T-helper 2 cell treated with Interferon-gamma antibody and Interleukin-4, amounts not matched to agents 5 μg/mL and 100 μg/mL, for 36 hours (primary cell): ENCODE measurements at regions not wholly inside any gene's neighbourhood (a gene's known extent, or its start where the extent isn't known, plus 50 kb on each side); places are given as distances from the start of the nearest gene placed in this dataset.
"Not testable (repeated sequence)": the region's sequence is repeated elsewhere in the genome, so short reads cannot be mapped to it uniquely, and the experiment has no call there.

Experiments
- DNase-seq: peaks from one replicate; pipeline ENCODE4 v3.0.0; 2021; ENCODE audit warnings: low spot score
- H3K27ac Mint-ChIP-seq: one replicate; pipeline ENCODE4 v1.8.0; 2021; ENCODE audit warnings: mild to moderate bottlenecking, mixed read lengths
- H3K27me3 Mint-ChIP-seq: one replicate; pipeline ENCODE4 v1.8.0; 2021; ENCODE audit warnings: low read depth, mixed read lengths
- H3K36me3 Mint-ChIP-seq: one replicate; pipeline ENCODE4 v1.8.0; 2021; ENCODE audit warnings: low read depth, mixed read lengths
- H3K4me1 Mint-ChIP-seq: one replicate; pipeline ENCODE4 v1.8.0; 2021; ENCODE audit warnings: low read depth, mixed read lengths
- H3K4me3 Mint-ChIP-seq: one replicate; pipeline ENCODE4 v1.8.0; 2022; ENCODE audit warnings: mild to moderate bottlenecking, moderate library complexity, mixed read lengths
- H3K9me3 Mint-ChIP-seq: one replicate; pipeline ENCODE4 v1.8.0; 2021; ENCODE audit warnings: mixed read lengths

DNA sequence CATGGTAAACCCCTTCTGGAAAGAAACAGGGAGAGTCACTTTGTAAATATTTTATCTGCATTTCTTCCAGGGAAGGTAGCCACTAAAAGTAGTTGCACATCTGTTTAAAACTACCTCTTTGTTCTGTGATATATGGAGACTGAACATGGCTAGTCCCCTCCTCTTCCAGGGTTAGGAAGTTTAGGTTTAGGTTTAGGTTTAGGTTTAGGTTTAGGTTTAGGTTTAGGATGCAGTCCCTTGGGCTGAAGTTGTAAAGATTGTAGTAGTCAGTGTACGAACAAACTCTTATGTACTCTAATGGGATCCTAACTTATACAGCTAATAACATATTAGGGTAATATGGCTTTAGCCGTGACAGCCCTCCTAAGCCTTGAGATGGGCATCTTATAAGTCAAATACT, 880.2 kb upstream of the TMEFF2 start:
- no peaks in the 10 kb centered on the region for H3K9me3 Mint-ChIP-seq
- no peaks in the 10 kb centered on the region for H3K36me3 Mint-ChIP-seq
- no peaks in the 10 kb centered on the region for H3K27me3 Mint-ChIP-seq
- DNase-seq = no peak
- H3K4me3 Mint-ChIP-seq = no peak overlapping the region
- no peak overlapping the region for H3K27ac Mint-ChIP-seq
- no peaks in the 10 kb centered on the region for H3K4me1 Mint-ChIP-seq

DNA sequence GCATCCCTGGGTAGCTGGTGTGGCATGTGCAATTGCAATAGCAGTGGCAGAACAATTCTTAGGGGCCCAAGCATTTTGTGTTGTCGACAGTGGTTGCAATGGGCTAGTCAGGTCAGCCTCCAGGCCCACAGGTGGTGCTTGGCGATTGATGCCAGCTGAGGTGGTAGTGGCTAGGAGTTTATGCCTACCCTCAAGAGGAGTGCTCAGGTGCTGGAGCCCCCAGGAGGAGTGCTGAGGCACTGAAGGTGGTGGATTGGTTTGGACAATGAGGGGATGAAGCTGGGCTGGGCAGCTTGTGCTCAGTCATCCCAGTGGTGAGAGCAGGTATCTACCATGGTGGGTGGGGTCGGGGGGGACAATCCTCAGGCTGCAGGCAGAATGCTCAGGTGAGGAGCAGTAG, 877.9 kb upstream of the TMEFF2 start:
- no peaks in the 10 kb centered on the region for H3K4me1 Mint-ChIP-seq
- no peak overlapping the region for H3K4me3 Mint-ChIP-seq
- H3K36me3 Mint-ChIP-seq = no peaks in the 10 kb centered on the region
- H3K27ac Mint-ChIP-seq = no peak overlapping the region
- DNase-seq = no peak
- no peaks in the 10 kb centered on the region for H3K27me3 Mint-ChIP-seq
- H3K9me3 Mint-ChIP-seq = no peaks in the 10 kb centered on the region

DNA sequence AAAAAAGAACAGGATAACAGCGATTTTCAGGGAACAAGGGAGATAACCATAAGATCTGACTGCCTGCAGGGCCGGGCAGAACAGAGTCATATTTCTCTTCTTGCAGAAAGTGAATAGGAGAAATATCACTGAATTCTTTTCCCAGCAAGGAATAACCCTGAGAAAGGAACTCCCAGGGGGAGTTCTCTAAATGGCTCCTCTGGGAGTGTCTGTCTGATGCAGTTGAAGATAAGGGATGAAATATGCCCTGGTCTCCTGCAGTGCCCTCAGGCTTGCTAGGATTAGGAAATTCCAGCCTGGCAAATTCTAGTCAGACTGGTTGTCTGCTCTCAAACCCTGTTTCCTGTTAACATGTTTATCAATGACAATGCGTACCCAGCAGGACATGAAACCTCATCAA, 830.8 kb upstream of the TMEFF2 start:
- not testable (repeated sequence) for H3K36me3 Mint-ChIP-seq, H3K27ac Mint-ChIP-seq, DNase-seq, H3K4me1 Mint-ChIP-seq, H3K27me3 Mint-ChIP-seq, H3K4me3 Mint-ChIP-seq
- peaks cover 15% of the 10 kb centered on the region for H3K9me3 Mint-ChIP-seq

DNA sequence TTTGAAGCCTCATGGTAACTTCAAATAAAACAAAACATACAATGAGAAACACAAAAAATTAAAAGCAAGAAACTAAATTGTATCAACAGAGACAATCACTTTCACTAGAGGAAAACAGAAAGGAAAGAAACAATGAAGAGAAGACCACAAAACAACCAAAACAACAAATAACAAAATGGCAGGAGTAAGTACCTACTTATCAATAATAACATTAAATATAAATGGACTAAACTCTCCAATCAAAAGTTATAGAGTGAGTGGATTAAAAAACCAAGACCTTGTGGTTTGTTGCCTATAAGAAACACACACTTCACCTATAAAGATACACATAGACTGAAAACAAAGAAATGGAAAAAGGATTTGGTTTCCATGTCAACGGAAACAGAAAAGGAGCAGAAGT, 830.1 kb upstream of the TMEFF2 start:
- no peak for DNase-seq
- Mint-ChIP-seq H3K9me3 (peaks cover 15% of the 10 kb centered on the region), H3K4me3 (no peak overlapping the region), H3K4me1 (no peaks in the 10 kb centered on the region), H3K27me3 (no peaks in the 10 kb centered on the region), H3K36me3 (no peaks in the 10 kb centered on the region), H3K27ac (no peak overlapping the region)

DNA sequence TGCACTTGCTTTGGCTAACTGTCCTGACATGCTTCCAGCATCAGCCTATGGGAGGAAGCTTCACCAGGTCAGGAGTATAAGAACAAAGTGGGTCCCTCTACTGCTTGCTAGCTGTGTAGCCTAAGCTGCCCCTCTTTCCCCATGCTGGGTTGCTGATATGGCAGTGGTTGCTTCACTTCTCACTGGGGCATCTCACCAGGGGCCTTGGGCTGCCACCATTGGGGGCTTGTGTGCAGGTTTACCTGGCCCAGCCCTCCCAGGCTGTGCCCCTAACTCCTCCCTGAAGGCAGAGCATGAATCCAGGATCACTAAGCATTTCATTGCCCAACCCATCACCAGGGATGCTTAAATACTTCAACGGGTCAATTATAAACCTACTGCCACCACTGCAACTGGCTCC, 817.1 kb upstream of the TMEFF2 start:
- H3K27me3 Mint-ChIP-seq = no peaks in the 10 kb centered on the region
- no peaks in the 10 kb centered on the region for H3K9me3 Mint-ChIP-seq
- no peak overlapping the region for H3K27ac Mint-ChIP-seq
- H3K4me1 Mint-ChIP-seq = no peaks in the 10 kb centered on the region
- H3K4me3 Mint-ChIP-seq = no peak overlapping the region
- DNase-seq = no peak
- no peaks in the 10 kb centered on the region for H3K36me3 Mint-ChIP-seq

GRCh38 chr2:192993059-192993458, 798.3 kb upstream of the TMEFF2 start:
- Mint-ChIP-seq H3K9me3 (peaks cover 4% of the 10 kb centered on the region), H3K27me3 (no peaks in the 10 kb centered on the region), H3K27ac (no peak overlapping the region), H3K36me3 (no peaks in the 10 kb centered on the region), H3K4me3 (no peak overlapping the region), H3K4me1 (no peaks in the 10 kb centered on the region)
- no peak for DNase-seq

GRCh38 chr2:192983173-192983572, 788.4 kb upstream of the TMEFF2 start:
- H3K4me3 Mint-ChIP-seq = no peak overlapping the region
- no peak for DNase-seq
- no peaks in the 10 kb centered on the region for H3K27me3 Mint-ChIP-seq
- H3K4me1 Mint-ChIP-seq = no peaks in the 10 kb centered on the region
- no peaks in the 10 kb centered on the region for H3K36me3 Mint-ChIP-seq
- no peak overlapping the region for H3K27ac Mint-ChIP-seq
- no peaks in the 10 kb centered on the region for H3K9me3 Mint-ChIP-seq

DNA sequence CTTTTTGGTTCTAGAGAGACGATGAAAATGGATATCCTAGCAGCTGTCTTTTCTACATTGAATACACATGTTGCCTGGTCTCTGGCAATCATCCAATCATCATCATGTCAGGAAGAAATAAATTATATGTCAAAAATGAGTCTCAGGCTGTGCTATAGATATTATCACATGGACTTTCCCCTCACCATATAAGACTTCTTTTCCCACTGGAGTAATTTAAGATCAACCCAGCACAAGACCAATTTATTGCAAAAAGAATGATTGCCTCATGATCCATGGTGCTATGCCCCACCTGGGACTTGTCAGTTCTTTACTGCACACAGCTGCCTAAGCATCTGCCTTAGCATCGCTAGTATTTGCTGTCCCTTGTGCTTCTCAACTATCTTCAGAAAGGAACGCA, 783.7 kb upstream of the TMEFF2 start:
- Mint-ChIP-seq H3K9me3 (no peaks in the 10 kb centered on the region), H3K27ac (no peak overlapping the region), H3K4me1 (no peaks in the 10 kb centered on the region), H3K27me3 (no peaks in the 10 kb centered on the region), H3K36me3 (no peaks in the 10 kb centered on the region), H3K4me3 (no peak overlapping the region)
- DNase-seq = no peak

DNA sequence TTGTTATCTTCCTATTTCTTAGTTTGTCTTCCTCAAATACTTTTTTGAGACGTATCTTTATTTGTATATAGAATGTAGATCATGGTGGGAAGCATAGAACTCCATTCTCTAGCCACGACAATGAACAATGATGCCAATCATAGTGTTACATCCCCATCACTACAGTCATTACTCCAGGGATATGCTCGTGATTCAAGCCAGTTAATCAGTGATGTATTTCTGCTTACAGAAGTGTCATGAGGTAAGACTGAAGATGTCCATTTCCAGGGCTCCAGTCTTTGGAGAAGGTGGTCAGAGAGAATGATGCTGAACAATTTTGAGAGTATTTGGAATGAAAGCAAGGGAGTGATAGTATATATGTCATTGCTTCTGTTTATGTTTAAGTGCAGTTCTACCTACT, 777.2 kb upstream of the TMEFF2 start:
- H3K27ac Mint-ChIP-seq = no peak overlapping the region
- no peaks in the 10 kb centered on the region for H3K36me3 Mint-ChIP-seq
- no peaks in the 10 kb centered on the region for H3K27me3 Mint-ChIP-seq
- no peaks in the 10 kb centered on the region for H3K4me1 Mint-ChIP-seq
- no peak overlapping the region for H3K4me3 Mint-ChIP-seq
- DNase-seq = no peak
- no peaks in the 10 kb centered on the region for H3K9me3 Mint-ChIP-seq

- Mint-ChIP-seq H3K36me3 (no peaks in the 10 kb centered on the region), H3K27me3 (no peaks in the 10 kb centered on the region), H3K4me3 (no peak overlapping the region), H3K9me3 (no peaks in the 10 kb centered on the region), H3K4me1 (no peaks in the 10 kb centered on the region), H3K27ac (no peak overlapping the region)
- no peak for DNase-seq
Measured at GRCh38 chr2:192969055-192969454, 774.3 kb upstream of the TMEFF2 start.

- H3K4me1 Mint-ChIP-seq = no peaks in the 10 kb centered on the region
- DNase-seq = no peak
- H3K36me3 Mint-ChIP-seq = no peaks in the 10 kb centered on the region
- H3K4me3 Mint-ChIP-seq = no peak overlapping the region
- H3K27me3 Mint-ChIP-seq = no peaks in the 10 kb centered on the region
- H3K27ac Mint-ChIP-seq = no peak overlapping the region
- peaks cover 3% of the 10 kb centered on the region for H3K9me3 Mint-ChIP-seq
Measured at GRCh38 chr2:192960945-192961344, 766.2 kb upstream of the TMEFF2 start.

DNA sequence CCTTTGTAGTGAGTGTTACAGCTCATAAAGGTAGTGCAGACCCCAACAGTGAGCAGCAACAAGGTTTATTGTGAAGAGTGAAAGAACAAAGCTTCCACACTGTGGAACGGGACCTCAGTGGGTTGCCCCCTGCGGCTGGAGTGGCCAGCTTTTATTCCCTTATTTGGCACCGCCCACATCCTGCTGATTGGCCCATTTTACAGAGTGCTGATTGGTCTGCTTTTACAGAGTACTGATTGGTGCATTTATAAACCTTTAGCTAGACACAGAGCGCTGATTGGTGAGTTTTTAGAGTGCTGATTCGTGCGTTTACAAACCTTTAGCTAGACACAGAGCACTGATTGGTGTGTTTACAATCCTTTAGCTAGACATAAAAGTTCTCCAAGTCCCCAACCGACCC, 763.9 kb upstream of the TMEFF2 start:
- DNase-seq, H3K4me3 Mint-ChIP-seq, H3K36me3 Mint-ChIP-seq, H3K27ac Mint-ChIP-seq, H3K27me3 Mint-ChIP-seq, H3K4me1 Mint-ChIP-seq, H3K9me3 Mint-ChIP-seq: not testable (repeated sequence)

DNA sequence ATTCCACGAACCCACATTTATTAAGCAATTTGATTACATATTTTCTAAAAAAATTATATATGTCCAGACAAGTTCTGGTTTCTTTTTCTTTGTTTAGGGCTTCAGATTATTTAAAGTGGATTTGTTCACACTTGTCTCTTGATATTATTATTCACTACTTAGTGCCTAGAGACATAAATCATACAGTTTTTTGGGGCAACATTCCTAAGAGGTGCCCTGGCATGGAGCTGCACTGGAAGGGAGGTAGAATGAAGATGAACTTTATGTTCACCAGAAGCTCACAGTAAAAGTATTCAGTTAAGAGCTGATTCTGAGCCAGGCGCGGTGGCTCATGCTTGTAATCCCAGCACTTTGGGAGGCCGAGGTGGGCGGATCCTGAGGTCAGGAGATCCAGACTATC, 762.7 kb upstream of the TMEFF2 start:
- no peaks in the 10 kb centered on the region for H3K4me1 Mint-ChIP-seq
- no peak overlapping the region for H3K4me3 Mint-ChIP-seq
- H3K27ac Mint-ChIP-seq = no peak overlapping the region
- H3K27me3 Mint-ChIP-seq = no peaks in the 10 kb centered on the region
- peaks cover 3% of the 10 kb centered on the region for H3K9me3 Mint-ChIP-seq
- no peak for DNase-seq
- no peaks in the 10 kb centered on the region for H3K36me3 Mint-ChIP-seq

- Mint-ChIP-seq H3K4me3 (no peak overlapping the region), H3K4me1 (no peaks in the 10 kb centered on the region), H3K36me3 (no peaks in the 10 kb centered on the region), H3K9me3 (peaks cover 2% of the 10 kb centered on the region), H3K27me3 (no peaks in the 10 kb centered on the region), H3K27ac (no peak overlapping the region)
- DNase-seq = no peak
Measured at GRCh38 chr2:192953116-192953515, 758.4 kb upstream of the TMEFF2 start.

GRCh38 chr2:192952245-192952644, 757.5 kb upstream of the TMEFF2 start:
- Mint-ChIP-seq H3K27me3 (no peaks in the 10 kb centered on the region), H3K4me1 (no peaks in the 10 kb centered on the region), H3K4me3 (no peak overlapping the region), H3K27ac (no peak overlapping the region), H3K9me3 (no peaks in the 10 kb centered on the region), H3K36me3 (no peaks in the 10 kb centered on the region)
- no peak for DNase-seq

GRCh38 chr2:192948316-192948715, 753.6 kb upstream of the TMEFF2 start:
- no peaks in the 10 kb centered on the region for H3K4me1 Mint-ChIP-seq
- no peak overlapping the region for H3K27ac Mint-ChIP-seq
- no peak for DNase-seq
- H3K9me3 Mint-ChIP-seq = no peaks in the 10 kb centered on the region
- no peak overlapping the region for H3K4me3 Mint-ChIP-seq
- H3K36me3 Mint-ChIP-seq = no peaks in the 10 kb centered on the region
- no peaks in the 10 kb centered on the region for H3K27me3 Mint-ChIP-seq
